ENCODE measurements at regions not wholly inside any gene's neighbourhood (a gene's known extent, or its start where the extent isn't known, plus 50 kb on each side); places are given as distances from the start of the nearest gene placed in this dataset.
"Not testable (repeated sequence)": the region's sequence is repeated elsewhere in the genome, so short reads cannot be mapped to it uniquely, and the experiment has no call there.

- DNase-seq: no peak
Measured at GRCh38 chr11:24225501-24225900, 271.4 kb upstream of the LUZP2 start.

- DNase-seq: no peak
Measured at GRCh38 chr11:24226606-24227005, 270.2 kb upstream of the LUZP2 start.

- DNase-seq: no peak
Measured at GRCh38 chr11:24233041-24233440, 263.8 kb upstream of the LUZP2 start.

GRCh38 chr11:24234822-24235508 lies 261.9 kb upstream of the LUZP2 start:
- no peak for DNase-seq

GRCh38 chr11:24238771-24239645 lies 257.8 kb upstream of the LUZP2 start:
- no peak for DNase-seq

- DNase-seq: no peak
Measured at GRCh38 chr11:24239930-24240329, 256.9 kb upstream of the LUZP2 start.

- no peak for DNase-seq
Measured at GRCh38 chr11:24240496-24241175, 256.2 kb upstream of the LUZP2 start.

- no peak for DNase-seq
Measured at GRCh38 chr11:24246715-24247114, 250.1 kb upstream of the LUZP2 start.

- no peak for DNase-seq
Measured at GRCh38 chr11:24247846-24248245, 249.0 kb upstream of the LUZP2 start.

GRCh38 chr11:24249921-24250320 lies 246.9 kb upstream of the LUZP2 start:
- no peak for DNase-seq

GRCh38 chr11:24253237-24253760 lies 243.6 kb upstream of the LUZP2 start:
- no peak for DNase-seq

- DNase-seq: no peak
Measured at GRCh38 chr11:24264868-24265267, 232.0 kb upstream of the LUZP2 start.

- DNase-seq: no peak
Measured at GRCh38 chr11:24267014-24267413, 229.8 kb upstream of the LUZP2 start.

- no peak for DNase-seq
Measured at GRCh38 chr11:24271798-24272197, 225.1 kb upstream of the LUZP2 start.

- DNase-seq: not testable (repeated sequence)
Measured at GRCh38 chr11:24274214-24274781, 222.6 kb upstream of the LUZP2 start.

GRCh38 chr11:24286238-24286637 lies 210.6 kb upstream of the LUZP2 start:
- no peak for DNase-seq

- DNase-seq: no peak
Measured at GRCh38 chr11:24289301-24289700, 207.6 kb upstream of the LUZP2 start.

- no peak for DNase-seq
Measured at GRCh38 chr11:24293964-24294363, 202.9 kb upstream of the LUZP2 start.

GRCh38 chr11:24295360-24295759 lies 201.5 kb upstream of the LUZP2 start:
- DNase-seq: no peak

- no peak for DNase-seq
Measured at GRCh38 chr11:24297461-24297860, 199.4 kb upstream of the LUZP2 start.

GRCh38 chr11:24298146-24298545 lies 198.7 kb upstream of the LUZP2 start:
- no peak for DNase-seq

GRCh38 chr11:24311974-24312373 lies 184.9 kb upstream of the LUZP2 start:
- no peak for DNase-seq

All from SW 1271 (cell line).